ENCODE measurements at regions not wholly inside any gene's neighbourhood (a gene's known extent, or its start where the extent isn't known, plus 50 kb on each side); places are given as distances from the start of the nearest gene placed in this dataset.

- TF ChIP-seq POLR2A (IDR thresholded peaks at IDR 0.05) = no peak
- no peak for TF ChIP-seq POLR2AphosphoS5 (IDR thresholded peaks at IDR 0.05)
- no peak for TF ChIP-seq CTCF (IDR thresholded peaks at IDR 0.05)
Measured at GRCh38 chr13:61136093-61136492, 279.6 kb downstream of the PCDH20 start.

All from breast epithelium (tissue), 3 donors.